Upper lobe of right lung (tissue), 1 donor: ENCODE measurements at regions not wholly inside any gene's neighbourhood (a gene's known extent, or its start where the extent isn't known, plus 50 kb on each side); places are given as distances from the start of the nearest gene placed in this dataset.

ENCODE experiments used
- ATAC-seq: fragments of 200-7000 bp; cut with Tn5 transposase; one replicate; pipeline ENCODE4 v1.9.1; 2020; ENCODE audit warnings: mild to moderate bottlenecking, moderate library complexity
- DNase-seq: peaks from one replicate; pipeline ENCODE4 v3.0.0-alpha.2; 2020
- H3K27ac ChIP-seq: fragments of 200-600 bp; one replicate; pipeline ENCODE4 v1.8.0; 2022
- H3K27me3 ChIP-seq: fragments of 200-600 bp; one replicate; pipeline ENCODE4 v1.8.0; 2022; ENCODE audit warnings: mild to moderate bottlenecking
- H3K36me3 ChIP-seq: fragments of 200-600 bp; one replicate; pipeline ENCODE4 v1.8.0; 2022
- H3K4me1 ChIP-seq: fragments of 200-600 bp; one replicate; pipeline ENCODE4 v1.8.0; 2022
- H3K4me3 ChIP-seq: fragments of 200-600 bp; one replicate; pipeline ENCODE4 v1.8.0; 2022; ENCODE audit warnings: mild to moderate bottlenecking
- H3K9me3 ChIP-seq: fragments of 200-600 bp; one replicate; pipeline ENCODE4 v1.8.0; 2022
- CTCF ChIP-seq: fragments of 200-600 bp; IDR thresholded peaks from one replicate; pipeline ENCODE4 v1.8.0; 2022; ENCODE audit warnings: antibody characterized with exemption
- intact Hi-C: fragments of 100-400 bp; cut with DNase I; formaldehyde crosslinking; loops from one replicate; pipeline ENCODE4 v1.11.0; 2022
- donor health status: DM: no; HTN: yes; CAD: no; lungs with severe emphysema.

GRCh38 chr18:77359561-77360314, 110.1 kb downstream of the GALR1 start:
- no peak for DNase-seq
- no peak for ATAC-seq

GRCh38 chr18:77360315-77361190, 110.9 kb downstream of the GALR1 start:
- no peak for DNase-seq
- TF ChIP-seq CTCF: no peak
- no peak for ATAC-seq
- intact Hi-C loops: no loop called here
- H3K36me3 ChIP-seq: no peaks in the 10 kb centered on the region
- H3K4me1 ChIP-seq: no peaks in the 10 kb centered on the region
- H3K27ac ChIP-seq: no peak overlapping the region
- no peaks in the 10 kb centered on the region for H3K27me3 ChIP-seq
- no peaks in the 10 kb centered on the region for H3K9me3 ChIP-seq
- H3K4me3 ChIP-seq: no peak overlapping the region

More at GRCh38 chr18:77359561-77360314, 110.1 kb downstream of the GALR1 start:
- intact Hi-C loops: no loop called here
- Histone ChIP-seq H3K27ac (no peak overlapping the region), H3K9me3 (no peaks in the 10 kb centered on the region), H3K36me3 (no peaks in the 10 kb centered on the region), H3K4me3 (no peak overlapping the region), H3K27me3 (no peaks in the 10 kb centered on the region), H3K4me1 (no peaks in the 10 kb centered on the region)
- no peak for TF ChIP-seq CTCF

GRCh38 chr18:77361382-77361781, 111.7 kb downstream of the GALR1 start:
- no peak for DNase-seq
- no peaks in the 10 kb centered on the region for H3K9me3 ChIP-seq
- no peaks in the 10 kb centered on the region for H3K36me3 ChIP-seq
- ATAC-seq: no peak
- intact Hi-C loops: no loop called here
- no peak overlapping the region for H3K4me3 ChIP-seq
- no peak for TF ChIP-seq CTCF
- no peaks in the 10 kb centered on the region for H3K4me1 ChIP-seq
- H3K27me3 ChIP-seq: peaks cover 3% of the 10 kb centered on the region
- no peak overlapping the region for H3K27ac ChIP-seq

GRCh38 chr18:77365667-77366066, 116.0 kb downstream of the GALR1 start:
- H3K36me3 ChIP-seq: no peaks in the 10 kb centered on the region
- TF ChIP-seq CTCF: no peak
- no peak overlapping the region for H3K27ac ChIP-seq
- H3K4me3 ChIP-seq: no peak overlapping the region
- H3K9me3 ChIP-seq: no peaks in the 10 kb centered on the region
- DNase-seq (no peak), ATAC-seq (no peak)
- intact Hi-C loops: no loop called here
- H3K27me3 ChIP-seq: peaks cover 7% of the 10 kb centered on the region
- H3K4me1 ChIP-seq: no peaks in the 10 kb centered on the region

- Histone ChIP-seq H3K4me3 (no peak overlapping the region), H3K36me3 (no peaks in the 10 kb centered on the region), H3K4me1 (no peaks in the 10 kb centered on the region), H3K9me3 (no peaks in the 10 kb centered on the region), H3K27ac (no peak overlapping the region), H3K27me3 (peaks cover 7% of the 10 kb centered on the region)
- DNase-seq: no peak
- intact Hi-C loops: no loop called here
- no peak for ATAC-seq
- no peak for TF ChIP-seq CTCF
Observed at GRCh38 chr18:77366067-77366719, 116.5 kb downstream of the GALR1 start.
